ENCODE measurements at regions not wholly inside any gene's neighbourhood (a gene's known extent, or its start where the extent isn't known, plus 50 kb on each side); places are given as distances from the start of the nearest gene placed in this dataset.

GRCh38 chr14:54147282-54147681, 190.7 kb upstream of the BMP4 start:
- intact Hi-C loops (cut with DNase I) = no loop called here
- H3K9me3 ChIP-seq = peaks cover 0 to 16% of the 10 kb centered on the region in 2 donors
- H3K27ac ChIP-seq = no peak overlapping the region

DNA sequence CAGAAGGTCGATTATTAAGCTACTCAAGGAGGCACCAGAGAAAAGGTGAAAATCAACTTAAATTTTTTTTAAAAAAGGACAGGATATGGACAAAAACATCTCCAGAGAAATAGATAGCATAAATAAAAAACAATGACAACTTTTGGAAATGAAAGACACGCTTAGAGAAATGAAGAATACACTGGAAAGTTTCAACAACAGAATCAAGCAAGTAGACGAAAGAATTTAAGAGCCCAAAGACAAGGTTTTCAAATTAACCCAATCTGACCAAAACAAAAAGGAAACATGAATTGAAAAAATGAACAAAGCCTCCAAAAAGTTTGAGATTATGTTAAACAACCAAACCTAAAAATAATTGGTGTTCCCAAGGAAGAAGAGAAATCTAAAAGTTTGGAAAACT, 191.1 kb upstream of the BMP4 start:
- TF ChIP-seq, protein P1, sequence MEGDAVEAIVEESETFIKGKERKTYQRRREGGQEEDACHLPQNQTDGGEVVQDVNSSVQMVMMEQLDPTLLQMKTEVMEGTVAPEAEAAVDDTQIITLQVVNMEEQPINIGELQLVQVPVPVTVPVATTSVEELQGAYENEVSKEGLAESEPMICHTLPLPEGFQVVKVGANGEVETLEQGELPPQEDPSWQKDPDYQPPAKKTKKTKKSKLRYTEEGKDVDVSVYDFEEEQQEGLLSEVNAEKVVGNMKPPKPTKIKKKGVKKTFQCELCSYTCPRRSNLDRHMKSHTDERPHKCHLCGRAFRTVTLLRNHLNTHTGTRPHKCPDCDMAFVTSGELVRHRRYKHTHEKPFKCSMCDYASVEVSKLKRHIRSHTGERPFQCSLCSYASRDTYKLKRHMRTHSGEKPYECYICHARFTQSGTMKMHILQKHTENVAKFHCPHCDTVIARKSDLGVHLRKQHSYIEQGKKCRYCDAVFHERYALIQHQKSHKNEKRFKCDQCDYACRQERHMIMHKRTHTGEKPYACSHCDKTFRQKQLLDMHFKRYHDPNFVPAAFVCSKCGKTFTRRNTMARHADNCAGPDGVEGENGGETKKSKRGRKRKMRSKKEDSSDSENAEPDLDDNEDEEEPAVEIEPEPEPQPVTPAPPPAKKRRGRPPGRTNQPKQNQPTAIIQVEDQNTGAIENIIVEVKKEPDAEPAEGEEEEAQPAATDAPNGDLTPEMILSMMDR (IDR thresholded peaks at IDR 0.05) = no peak
- no peaks in the 10 kb centered on the region for H3K36me3 ChIP-seq
- DNase-seq (no peak), ATAC-seq (no peak)
- H3K27ac ChIP-seq = no peak overlapping the region
- intact Hi-C loops (cut with DNase I) = no loop called here
- H3K27me3 ChIP-seq = no peaks in the 10 kb centered on the region
- H3K9me3 ChIP-seq = peaks cover 0 to 16% of the 10 kb centered on the region in 2 donors
- H3K4me1 ChIP-seq = no peaks in the 10 kb centered on the region
- no peak overlapping the region for H3K4me3 ChIP-seq

More at GRCh38 chr14:54147282-54147681, 190.7 kb upstream of the BMP4 start:
- DNase-seq (no peak), ATAC-seq (no peak)
- TF ChIP-seq, protein P1 (IDR thresholded peaks at IDR 0.05) = no peak
- Histone ChIP-seq H3K4me1 (no peaks in the 10 kb centered on the region), H3K36me3 (no peaks in the 10 kb centered on the region), H3K27me3 (no peaks in the 10 kb centered on the region), H3K4me3 (no peak overlapping the region)

GRCh38 chr14:54148251-54148650, 191.6 kb upstream of the BMP4 start:
- no peak for ATAC-seq
- no peaks in the 10 kb centered on the region for H3K4me1 ChIP-seq
- no peak overlapping the region for H3K27ac ChIP-seq
- intact Hi-C loops (cut with DNase I) = no loop called here
- DNase-seq = no peak
- H3K36me3 ChIP-seq = no peaks in the 10 kb centered on the region
- peaks cover 0 to 16% of the 10 kb centered on the region in 2 donors for H3K9me3 ChIP-seq
- H3K4me3 ChIP-seq = no peak overlapping the region
- H3K27me3 ChIP-seq = no peaks in the 10 kb centered on the region
- TF ChIP-seq, protein P1 (IDR thresholded peaks at IDR 0.05) = no peak

DNA sequence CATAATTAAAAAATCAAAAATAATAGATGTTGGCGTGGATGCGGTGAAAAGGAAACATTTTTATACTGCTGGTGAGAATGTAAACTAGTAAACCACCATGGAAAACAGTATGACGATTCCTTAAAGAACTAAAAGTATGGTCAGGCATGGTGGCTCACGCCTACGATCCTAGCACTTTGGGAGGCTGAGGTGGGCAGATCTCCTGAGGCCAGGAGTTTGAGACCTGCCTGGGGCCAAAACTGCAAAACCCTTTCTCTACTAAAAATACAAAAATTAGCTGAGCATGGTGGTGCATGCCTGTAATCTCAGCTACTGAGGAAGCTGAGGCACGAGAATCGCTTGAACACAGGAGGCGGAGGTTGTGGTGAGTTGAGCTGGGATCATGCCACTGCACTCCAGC, 195.7 kb upstream of the BMP4 start:
- no peak for ATAC-seq
- no peak for DNase-seq
- Histone ChIP-seq H3K9me3 (peaks cover 0 to 16% of the 10 kb centered on the region in 2 donors), H3K27me3 (no peaks in the 10 kb centered on the region), H3K4me3 (no peak overlapping the region), H3K4me1 (no peaks in the 10 kb centered on the region), H3K36me3 (no peaks in the 10 kb centered on the region), H3K27ac (no peak overlapping the region)
- TF ChIP-seq, protein P1 (IDR thresholded peaks at IDR 0.05) = no peak
- intact Hi-C loops (cut with DNase I) = no loop called here

GRCh38 chr14:54166049-54166950, 209.7 kb upstream of the BMP4 start:
- H3K4me3 ChIP-seq = no peak overlapping the region
- no peak for DNase-seq
- TF ChIP-seq, protein P1 (IDR thresholded peaks at IDR 0.05) = no peak
- H3K36me3 ChIP-seq = no peaks in the 10 kb centered on the region
- ATAC-seq = no peak
- peaks cover 0 to 4% of the 10 kb centered on the region in 2 donors for H3K27me3 ChIP-seq
- intact Hi-C loops (cut with DNase I) = no loop called here
- H3K27ac ChIP-seq = no peak overlapping the region
- H3K9me3 ChIP-seq = no peaks in the 10 kb centered on the region
- no peaks in the 10 kb centered on the region for H3K4me1 ChIP-seq

Measured in left lung (tissue), 4 donors.